NT2/D1 (cell line): ENCODE measurements at regions not wholly inside any gene's neighbourhood (a gene's known extent, or its start where the extent isn't known, plus 50 kb on each side); places are given as distances from the start of the nearest gene placed in this dataset.

ENCODE experiments used
- YY1 ChIP-seq: IDR thresholded peaks from 2 replicates; pipeline ENCODE4 v1.6.1; 2011; ENCODE audit not compliant: insufficient read length, insufficient read depth
- ZNF274 ChIP-seq: IDR thresholded peaks from 2 replicates; pipeline ENCODE4 v1.6.1; 2011; ENCODE audit warnings: mild to moderate bottlenecking, low read depth, low read length

- TF ChIP-seq ZNF274 (no peak), YY1 (no peak)
These were observed 101.4 kb upstream of the ZNF32 start for GRCh38 chr10:43749940-43750552.
